ENCODE measurements at regions not wholly inside any gene's neighbourhood (a gene's known extent, or its start where the extent isn't known, plus 50 kb on each side); places are given as distances from the start of the nearest gene placed in this dataset.

DNA sequence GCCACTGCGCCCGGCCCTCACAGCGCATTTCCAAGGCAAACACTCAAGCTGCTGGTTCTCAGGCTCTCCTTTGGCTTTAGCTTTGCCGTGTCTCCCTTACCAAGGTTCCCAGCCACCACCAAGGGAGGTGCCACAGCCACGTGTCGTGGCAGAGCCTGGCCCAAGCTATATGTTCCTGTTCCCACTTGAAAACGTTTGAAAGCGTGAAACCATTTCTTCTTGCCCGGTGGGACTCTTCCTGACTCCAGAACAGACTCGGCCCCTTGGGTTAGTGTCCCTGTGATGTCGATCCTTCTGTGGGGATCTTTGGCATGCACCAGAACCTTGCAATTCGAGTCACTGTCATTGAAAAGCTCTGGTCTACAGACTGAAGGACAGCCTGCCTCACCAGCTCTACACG is 147.9 kb downstream of the HSD17B3 start:
- no peaks in the 10 kb centered on the region for H4K20me1 ChIP-seq (ENCODE audit: low read depth)
- no peak for DNase-seq (ENCODE audit: low spot score)
- H3K4me3 Mint-ChIP-seq = no peak overlapping the region
- no peaks in the 10 kb centered on the region for H3K79me2 ChIP-seq (ENCODE audit: low read depth)
- H3F3A ChIP-seq (ENCODE audit: low read depth) = no peaks in the 10 kb centered on the region
- H3K4me1 ChIP-seq = peaks cover 10% of the 10 kb centered on the region
- peaks cover 20% of the 10 kb centered on the region for H3K4me1 Mint-ChIP-seq
- H3K27me3 Mint-ChIP-seq (ENCODE audit: insufficient read depth, low read depth) = peaks cover 15% of the 10 kb centered on the region
- H3K9ac ChIP-seq = no peak overlapping the region
- H3K9me3 ChIP-seq (ENCODE audit: low read depth) = no peaks in the 10 kb centered on the region
- H3K36me3 ChIP-seq = no peaks in the 10 kb centered on the region
- no peak overlapping the region for H3K4me3 ChIP-seq
- peaks cover 3% of the 10 kb centered on the region for H3K9me3 Mint-ChIP-seq
- no peak overlapping the region for H3K27ac Mint-ChIP-seq
- H3K27me3 ChIP-seq = no peaks in the 10 kb centered on the region
- no peak overlapping the region for H2AFZ ChIP-seq (replicated peaks)
- H3K36me3 Mint-ChIP-seq = no peaks in the 10 kb centered on the region
- no peak overlapping the region for H3K4me2 ChIP-seq
- no peak overlapping the region for H3K27ac ChIP-seq
- TF ChIP-seq, protein P1, sequence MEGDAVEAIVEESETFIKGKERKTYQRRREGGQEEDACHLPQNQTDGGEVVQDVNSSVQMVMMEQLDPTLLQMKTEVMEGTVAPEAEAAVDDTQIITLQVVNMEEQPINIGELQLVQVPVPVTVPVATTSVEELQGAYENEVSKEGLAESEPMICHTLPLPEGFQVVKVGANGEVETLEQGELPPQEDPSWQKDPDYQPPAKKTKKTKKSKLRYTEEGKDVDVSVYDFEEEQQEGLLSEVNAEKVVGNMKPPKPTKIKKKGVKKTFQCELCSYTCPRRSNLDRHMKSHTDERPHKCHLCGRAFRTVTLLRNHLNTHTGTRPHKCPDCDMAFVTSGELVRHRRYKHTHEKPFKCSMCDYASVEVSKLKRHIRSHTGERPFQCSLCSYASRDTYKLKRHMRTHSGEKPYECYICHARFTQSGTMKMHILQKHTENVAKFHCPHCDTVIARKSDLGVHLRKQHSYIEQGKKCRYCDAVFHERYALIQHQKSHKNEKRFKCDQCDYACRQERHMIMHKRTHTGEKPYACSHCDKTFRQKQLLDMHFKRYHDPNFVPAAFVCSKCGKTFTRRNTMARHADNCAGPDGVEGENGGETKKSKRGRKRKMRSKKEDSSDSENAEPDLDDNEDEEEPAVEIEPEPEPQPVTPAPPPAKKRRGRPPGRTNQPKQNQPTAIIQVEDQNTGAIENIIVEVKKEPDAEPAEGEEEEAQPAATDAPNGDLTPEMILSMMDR (IDR thresholded peaks at IDR 0.05) = no peak
- TF ChIP-seq EZH2 (IDR thresholded peaks at IDR 0.05) (no peak), EZH2phosphoT487 (IDR thresholded peaks at IDR 0.05) (no peak)

DNA sequence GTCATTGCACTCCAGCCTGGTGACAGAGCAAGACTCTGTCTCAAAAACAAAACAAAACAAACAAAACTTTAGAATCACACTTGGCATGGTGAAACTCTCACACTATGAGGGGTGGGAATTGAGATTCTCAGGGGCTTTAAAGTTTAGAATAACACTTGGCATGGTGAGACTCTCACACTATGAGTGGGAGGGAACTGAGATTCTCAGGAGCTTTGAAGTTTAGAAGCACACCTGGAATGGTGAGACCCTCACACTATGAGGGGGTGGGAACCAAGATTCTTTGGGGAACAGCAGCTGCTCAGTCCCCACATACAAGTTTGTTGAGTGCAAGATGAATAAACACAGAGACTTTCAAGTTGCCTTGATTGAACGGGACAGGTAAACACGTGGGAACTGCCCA is 149.4 kb downstream of the HSD17B3 start:
- Mint-ChIP-seq H3K4me3 (no peak overlapping the region), H3K9me3 (peaks cover under 1% of the 10 kb centered on the region), H3K27ac (no peak overlapping the region), H3K27me3 (ENCODE audit: insufficient read depth, low read depth) (peaks cover 9% of the 10 kb centered on the region), H3K4me1 (peaks cover 15% of the 10 kb centered on the region), H3K36me3 (no peaks in the 10 kb centered on the region)
- DNase-seq (ENCODE audit: low spot score) = no peak
- Histone ChIP-seq H3F3A (ENCODE audit: low read depth) (no peaks in the 10 kb centered on the region), H3K4me2 (no peak overlapping the region), H3K79me2 (ENCODE audit: low read depth) (no peaks in the 10 kb centered on the region), H3K4me3 (no peak overlapping the region), H2AFZ (replicated peaks) (no peak overlapping the region), H3K36me3 (no peaks in the 10 kb centered on the region), H3K4me1 (peaks cover 10% of the 10 kb centered on the region), H3K27me3 (no peaks in the 10 kb centered on the region), H3K9ac (no peak overlapping the region), H3K27ac (no peak overlapping the region), H3K9me3 (ENCODE audit: low read depth) (no peaks in the 10 kb centered on the region), H4K20me1 (ENCODE audit: low read depth) (no peaks in the 10 kb centered on the region)
- TF ChIP-seq EZH2 (IDR thresholded peaks at IDR 0.05) (no peak), EZH2phosphoT487 (IDR thresholded peaks at IDR 0.05) (no peak)
- TF ChIP-seq, protein P1 (IDR thresholded peaks at IDR 0.05) = no peak

DNA sequence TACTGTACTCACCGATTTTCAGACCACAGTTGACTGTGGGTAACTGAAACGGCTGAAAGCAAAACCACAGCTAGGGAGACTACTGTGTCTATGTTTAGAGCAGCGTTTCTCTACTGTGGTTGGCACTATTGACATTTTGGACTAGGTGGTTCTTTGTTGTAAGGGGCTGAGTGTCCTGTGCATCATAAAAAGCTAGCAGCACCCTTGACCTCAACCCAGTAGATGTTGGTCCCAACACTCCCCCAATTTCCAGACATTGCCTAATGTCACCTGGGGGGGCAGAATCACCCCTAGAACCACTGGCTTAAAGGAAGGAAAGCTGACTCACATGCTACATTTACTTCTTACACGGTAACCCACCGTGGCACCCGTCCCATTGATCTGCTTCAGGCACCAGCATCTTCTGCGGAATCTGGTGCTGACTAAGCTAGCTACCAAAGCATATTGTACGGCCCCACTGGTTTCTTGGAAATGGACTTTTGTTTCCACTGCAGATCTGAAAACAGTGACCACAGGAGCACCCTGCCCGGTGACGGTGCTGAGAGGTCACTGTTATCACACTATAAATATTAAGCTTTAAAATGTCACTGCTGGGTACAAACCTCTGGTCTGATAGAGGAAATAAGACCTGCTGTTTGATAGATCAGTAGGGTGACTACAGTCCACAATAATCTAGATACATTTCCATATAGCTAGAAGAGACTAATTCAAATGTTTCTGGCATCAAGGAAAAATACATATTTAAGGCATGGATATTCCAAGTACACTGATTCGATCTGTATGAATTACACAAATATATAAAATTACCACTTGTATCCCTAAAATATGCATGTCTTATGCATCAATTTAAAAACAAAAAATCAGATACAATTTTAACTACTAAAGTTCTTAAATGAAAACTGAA is 151.4 kb downstream of the HSD17B3 start:
- H3K9ac ChIP-seq = no peak overlapping the region
- H3K9me3 Mint-ChIP-seq = peaks cover 5% of the 10 kb centered on the region
- H3K4me1 ChIP-seq = no peaks in the 10 kb centered on the region
- H3K36me3 ChIP-seq = no peaks in the 10 kb centered on the region
- no peaks in the 10 kb centered on the region for H3K9me3 ChIP-seq (ENCODE audit: low read depth)
- H3K4me1 Mint-ChIP-seq = no peaks in the 10 kb centered on the region
- H3K4me3 Mint-ChIP-seq = no peak overlapping the region
- H3K27ac ChIP-seq = no peak overlapping the region
- no peak overlapping the region for H3K4me3 ChIP-seq
- H3K36me3 Mint-ChIP-seq = no peaks in the 10 kb centered on the region
- H3K79me2 ChIP-seq (ENCODE audit: low read depth) = no peaks in the 10 kb centered on the region
- H3F3A ChIP-seq (ENCODE audit: low read depth) = no peaks in the 10 kb centered on the region
- DNase-seq (ENCODE audit: low spot score) = no peak
- H3K4me2 ChIP-seq = no peak overlapping the region
- H3K27me3 ChIP-seq = no peaks in the 10 kb centered on the region
- peaks cover 11% of the 10 kb centered on the region for H3K27me3 Mint-ChIP-seq (ENCODE audit: insufficient read depth, low read depth)
- peak overlapping the region; percentile 17 for H3K27ac Mint-ChIP-seq
- no peak overlapping the region for H2AFZ ChIP-seq (replicated peaks)
- H4K20me1 ChIP-seq (ENCODE audit: low read depth) = no peaks in the 10 kb centered on the region
- TF ChIP-seq, protein P1 (IDR thresholded peaks at IDR 0.05) = no peak
- TF ChIP-seq EZH2phosphoT487 (IDR thresholded peaks at IDR 0.05) (no peak), EZH2 (IDR thresholded peaks at IDR 0.05) (no peak)
